SU-DHL-6 (cell line): ENCODE measurements at regions not wholly inside any gene's neighbourhood (a gene's known extent, or its start where the extent isn't known, plus 50 kb on each side); places are given as distances from the start of the nearest gene placed in this dataset.

ENCODE experiments used
- H2AFZ ChIP-seq: fragments of 200-600 bp; sonication (generic); 2 replicates; pipeline ENCODE4 v1.6.1; 2014; ENCODE audit warnings: low read depth, mild to moderate bottlenecking, moderate library complexity, mixed read lengths, antibody characterized with exemption, low read length; ENCODE audit not compliant: severe bottlenecking
- H3F3A ChIP-seq: fragments of 200-600 bp; shearing (Covaris generic); 2 replicates; pipeline ENCODE4 v1.6.0; 2016; ENCODE audit warnings: antibody characterized with exemption, mild to moderate bottlenecking; ENCODE audit not compliant: insufficient read depth
- H3K27ac ChIP-seq: fragments of 200-600 bp; sonication (generic); 2 replicates; pipeline ENCODE4 v1.5.1; 2016; ENCODE audit warnings: low read depth, mild to moderate bottlenecking, low read length, moderate library complexity, mixed read lengths
- H3K27me3 ChIP-seq: fragments of 200-600 bp; sonication (generic), shearing (Covaris generic); 2 replicates; pipeline ENCODE4 v1.6.0; 2014; ENCODE audit warnings: mild to moderate bottlenecking, low read length
- H3K36me3 ChIP-seq: fragments of 200-600 bp; sonication (generic); 2 replicates; pipeline ENCODE4 v1.6.1; 2014; ENCODE audit warnings: mild to moderate bottlenecking, low read length, mixed read lengths
- H3K4me2 ChIP-seq: fragments of 300-600, 200-600 bp; shearing (Covaris generic), sonication (generic); 2 replicates; pipeline ENCODE4 v1.6.0; 2014; ENCODE audit warnings: low read length, low read depth, mild to moderate bottlenecking; ENCODE audit not compliant: poor library complexity, severe bottlenecking
- H3K4me3 ChIP-seq: fragments of 200-600 bp; sonication (generic); 2 replicates; pipeline ENCODE4 v1.5.1; 2014; ENCODE audit warnings: antibody characterized with exemption, low read length, mild to moderate bottlenecking, mixed read lengths; ENCODE audit not compliant: insufficient read depth, poor library complexity, severe bottlenecking
- H3K79me2 ChIP-seq: fragments of 200-600 bp; sonication (generic); 2 replicates; pipeline ENCODE4 v1.6.1; 2014; ENCODE audit warnings: mild to moderate bottlenecking, low read length, moderate library complexity; ENCODE audit not compliant: insufficient read depth
- H3K9ac ChIP-seq: fragments of 200-600 bp; sonication (generic); 2 replicates; pipeline ENCODE4 v1.7.0; 2014; ENCODE audit warnings: mild to moderate bottlenecking, low read length
- H3K9me2 ChIP-seq: fragments of 200-600 bp; sonication (generic); replicated peaks from 2 replicates; pipeline ENCODE4 v1.6.1; 2014; ENCODE audit warnings: low read length; ENCODE audit not compliant: insufficient read depth
- H3K9me3 ChIP-seq: fragments of 200-600 bp; sonication (generic); 2 replicates; pipeline ENCODE4 v1.6.1; 2014; ENCODE audit warnings: low read length, mixed read lengths; ENCODE audit not compliant: insufficient read depth
- H4K20me1 ChIP-seq: fragments of 200-600 bp; sonication (generic); 2 replicates; pipeline ENCODE4 v1.6.1; 2014; ENCODE audit warnings: low read depth, mild to moderate bottlenecking, antibody characterized with exemption, low read length, moderate library complexity, mixed read lengths
- CTCF ChIP-seq: fragments of 200-600 bp; sonication (generic); IDR thresholded peaks from one replicate; pipeline ENCODE4 v1.5.1; 2017; ENCODE audit warnings: antibody characterized with exemption, mild to moderate bottlenecking, low read length, moderate library complexity; ENCODE audit not compliant: insufficient read depth, poor library complexity, severe bottlenecking
- EZH2phosphoT487 ChIP-seq: fragments of 200-600 bp; sonication (generic), shearing (Covaris generic); conservative IDR thresholded peaks from 2 replicates; pipeline ENCODE4 v1.6.1; 2018; ENCODE audit warnings: mild to moderate bottlenecking, antibody characterized with exemption, low read length, moderate library complexity, mixed read lengths

- Histone ChIP-seq H3K9me3 (no peaks in the 10 kb centered on the region), H3K9ac (no peak overlapping the region), H3K79me2 (no peaks in the 10 kb centered on the region), H3K4me3 (no peak overlapping the region), H3K27me3 (no peaks in the 10 kb centered on the region), H3K36me3 (no peaks in the 10 kb centered on the region), H3K9me2 (no peaks in the 10 kb centered on the region), H3K27ac (no peak overlapping the region), H2AFZ (no peak overlapping the region), H3F3A (no peaks in the 10 kb centered on the region), H3K4me2 (no peak overlapping the region), H4K20me1 (no peaks in the 10 kb centered on the region)
- no peak for TF ChIP-seq EZH2phosphoT487
- no peak for TF ChIP-seq CTCF
These were observed 385.3 kb downstream of the RBM43 start for GRCh38 chr2:150876251-150876950.

GRCh38 chr2:150873396-150873772 lies 385.9 kb upstream of the RND3 start:
- no peak for TF ChIP-seq EZH2phosphoT487
- no peak for TF ChIP-seq CTCF
- Histone ChIP-seq H3F3A (no peaks in the 10 kb centered on the region), H3K27me3 (no peaks in the 10 kb centered on the region), H3K9ac (no peak overlapping the region), H3K79me2 (no peaks in the 10 kb centered on the region), H3K4me3 (no peak overlapping the region), H3K4me2 (no peak overlapping the region), H2AFZ (no peak overlapping the region), H3K27ac (no peak overlapping the region), H3K36me3 (no peaks in the 10 kb centered on the region), H4K20me1 (no peaks in the 10 kb centered on the region), H3K9me3 (no peaks in the 10 kb centered on the region), H3K9me2 (no peaks in the 10 kb centered on the region)

GRCh38 chr2:150872756-150873395 lies 385.4 kb upstream of the RND3 start:
- Histone ChIP-seq H2AFZ (no peak overlapping the region), H3K36me3 (no peaks in the 10 kb centered on the region), H3K9me2 (no peaks in the 10 kb centered on the region), H3K4me2 (no peak overlapping the region), H3K9me3 (no peaks in the 10 kb centered on the region), H3K9ac (no peak overlapping the region), H3K27ac (no peak overlapping the region), H3K79me2 (no peaks in the 10 kb centered on the region), H3K27me3 (no peaks in the 10 kb centered on the region), H3K4me3 (no peak overlapping the region), H4K20me1 (no peaks in the 10 kb centered on the region), H3F3A (no peaks in the 10 kb centered on the region)
- TF ChIP-seq CTCF (no peak), EZH2phosphoT487 (no peak)
